ENCODE measurements at regions not wholly inside any gene's neighbourhood (a gene's known extent, or its start where the extent isn't known, plus 50 kb on each side); places are given as distances from the start of the nearest gene placed in this dataset.
"Not testable (repeated sequence)": the region's sequence is repeated elsewhere in the genome, so short reads cannot be mapped to it uniquely, and the experiment has no call there.

GRCh38 chrX:143336261-143336660 is 181.0 kb downstream of the SPANXN3 start:
- FAIRE-seq (no peak), DNase-seq (ENCODE audit: low read depth) (no peak)
- Histone ChIP-seq H3K27me3 (ENCODE audit: insufficient read depth, low read length) (no peaks in the 10 kb centered on the region), H3K27ac (ENCODE audit: low read depth, low read length) (no peak overlapping the region), H4K20me1 (ENCODE audit: insufficient read depth, low read length) (no peaks in the 10 kb centered on the region), H3K36me3 (ENCODE audit: insufficient read depth, low read length) (no peaks in the 10 kb centered on the region), H3K4me2 (ENCODE audit: low read length) (no peak overlapping the region), H3K4me3 (ENCODE audit: insufficient read depth, low read depth, low read length) (no peak overlapping the region), H3K4me1 (ENCODE audit: insufficient read depth, low read length) (no peaks in the 10 kb centered on the region), H3K9me3 (ENCODE audit: insufficient read depth, low read depth, low read length) (no peaks in the 10 kb centered on the region), H3K9ac (ENCODE audit: low read length) (no peak overlapping the region), H2AFZ (ENCODE audit: low read depth, low read length) (no peak overlapping the region), H3K79me2 (ENCODE audit: insufficient read depth, low read length) (no peaks in the 10 kb centered on the region)
- TF ChIP-seq, protein P1, sequence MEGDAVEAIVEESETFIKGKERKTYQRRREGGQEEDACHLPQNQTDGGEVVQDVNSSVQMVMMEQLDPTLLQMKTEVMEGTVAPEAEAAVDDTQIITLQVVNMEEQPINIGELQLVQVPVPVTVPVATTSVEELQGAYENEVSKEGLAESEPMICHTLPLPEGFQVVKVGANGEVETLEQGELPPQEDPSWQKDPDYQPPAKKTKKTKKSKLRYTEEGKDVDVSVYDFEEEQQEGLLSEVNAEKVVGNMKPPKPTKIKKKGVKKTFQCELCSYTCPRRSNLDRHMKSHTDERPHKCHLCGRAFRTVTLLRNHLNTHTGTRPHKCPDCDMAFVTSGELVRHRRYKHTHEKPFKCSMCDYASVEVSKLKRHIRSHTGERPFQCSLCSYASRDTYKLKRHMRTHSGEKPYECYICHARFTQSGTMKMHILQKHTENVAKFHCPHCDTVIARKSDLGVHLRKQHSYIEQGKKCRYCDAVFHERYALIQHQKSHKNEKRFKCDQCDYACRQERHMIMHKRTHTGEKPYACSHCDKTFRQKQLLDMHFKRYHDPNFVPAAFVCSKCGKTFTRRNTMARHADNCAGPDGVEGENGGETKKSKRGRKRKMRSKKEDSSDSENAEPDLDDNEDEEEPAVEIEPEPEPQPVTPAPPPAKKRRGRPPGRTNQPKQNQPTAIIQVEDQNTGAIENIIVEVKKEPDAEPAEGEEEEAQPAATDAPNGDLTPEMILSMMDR (IDR thresholded peaks at IDR 0.05; ENCODE audit: insufficient read depth, low read depth, low read length): no peak
- no peak for TF ChIP-seq EZH2 (IDR thresholded peaks at IDR 0.05; ENCODE audit: insufficient read depth, low read length)
- Mint-ChIP-seq H3K4me3 (ENCODE audit: unreplicated experiment) (no peak overlapping the region), H3K9me3 (ENCODE audit: unreplicated experiment) (no peaks in the 10 kb centered on the region), H3K36me3 (ENCODE audit: low read depth, unreplicated experiment) (no peaks in the 10 kb centered on the region), H3K27me3 (ENCODE audit: low read depth, unreplicated experiment) (no peaks in the 10 kb centered on the region), H3K27ac (ENCODE audit: unreplicated experiment) (no peak overlapping the region), H3K4me1 (ENCODE audit: low read depth, unreplicated experiment) (no peaks in the 10 kb centered on the region)

GRCh38 chrX:143319526-143319925 is 197.7 kb downstream of the SPANXN3 start:
- Histone ChIP-seq H3K27me3 (ENCODE audit: insufficient read depth, low read length) (no peaks in the 10 kb centered on the region), H3K4me1 (ENCODE audit: insufficient read depth, low read length) (no peaks in the 10 kb centered on the region), H3K4me3 (ENCODE audit: insufficient read depth, low read depth, low read length) (no peak overlapping the region), H3K27ac (ENCODE audit: low read depth, low read length) (no peak overlapping the region), H3K9me3 (ENCODE audit: insufficient read depth, low read depth, low read length) (no peaks in the 10 kb centered on the region), H3K79me2 (ENCODE audit: insufficient read depth, low read length) (no peaks in the 10 kb centered on the region), H3K4me2 (ENCODE audit: low read length) (no peak overlapping the region), H3K9ac (ENCODE audit: low read length) (no peak overlapping the region), H4K20me1 (ENCODE audit: insufficient read depth, low read length) (no peaks in the 10 kb centered on the region), H2AFZ (ENCODE audit: low read depth, low read length) (no peak overlapping the region), H3K36me3 (ENCODE audit: insufficient read depth, low read length) (no peaks in the 10 kb centered on the region)
- FAIRE-seq (no peak), DNase-seq (ENCODE audit: low read depth) (no peak)
- Mint-ChIP-seq H3K27me3 (ENCODE audit: low read depth, unreplicated experiment) (no peaks in the 10 kb centered on the region), H3K4me3 (ENCODE audit: unreplicated experiment) (no peak overlapping the region), H3K36me3 (ENCODE audit: low read depth, unreplicated experiment) (no peaks in the 10 kb centered on the region), H3K27ac (ENCODE audit: unreplicated experiment) (no peak overlapping the region), H3K9me3 (ENCODE audit: unreplicated experiment) (no peaks in the 10 kb centered on the region), H3K4me1 (ENCODE audit: low read depth, unreplicated experiment) (no peaks in the 10 kb centered on the region)
- TF ChIP-seq, protein P1 (IDR thresholded peaks at IDR 0.05; ENCODE audit: insufficient read depth, low read depth, low read length): no peak
- TF ChIP-seq EZH2 (IDR thresholded peaks at IDR 0.05; ENCODE audit: insufficient read depth, low read length): no peak

- H3K36me3 Mint-ChIP-seq (ENCODE audit: low read depth, unreplicated experiment); H3K79me2 ChIP-seq (ENCODE audit: insufficient read depth, low read length); H3K9me3 Mint-ChIP-seq (ENCODE audit: unreplicated experiment); H3K4me2 ChIP-seq (ENCODE audit: low read length); H3K4me1 Mint-ChIP-seq (ENCODE audit: low read depth, unreplicated experiment); H3K27me3 ChIP-seq (ENCODE audit: insufficient read depth, low read length); FAIRE-seq; H3K4me3 Mint-ChIP-seq (ENCODE audit: unreplicated experiment); H3K27ac ChIP-seq (ENCODE audit: low read depth, low read length); H3K9ac ChIP-seq (ENCODE audit: low read length); H4K20me1 ChIP-seq (ENCODE audit: insufficient read depth, low read length); H2AFZ ChIP-seq (ENCODE audit: low read depth, low read length); H3K4me3 ChIP-seq (ENCODE audit: insufficient read depth, low read depth, low read length); DNase-seq (ENCODE audit: low read depth); H3K4me1 ChIP-seq (ENCODE audit: insufficient read depth, low read length); H3K27ac Mint-ChIP-seq (ENCODE audit: unreplicated experiment); H3K27me3 Mint-ChIP-seq (ENCODE audit: low read depth, unreplicated experiment); H3K36me3 ChIP-seq (ENCODE audit: insufficient read depth, low read length); H3K9me3 ChIP-seq (ENCODE audit: insufficient read depth, low read depth, low read length): not testable (repeated sequence)
Observed at GRCh38 chrX:143318857-143319256, 198.4 kb downstream of the SPANXN3 start.
